HG03460 (cell line): ENCODE measurements at regions not wholly inside any gene's neighbourhood (a gene's known extent, or its start where the extent isn't known, plus 50 kb on each side); places are given as distances from the start of the nearest gene placed in this dataset.

Source experiments
- ATAC-seq: cut with Tn5 transposase; IDR thresholded peaks from one replicate; pipeline ENCODE4 v1.9.1; 2021; ENCODE audit not compliant: unreplicated experiment

DNA sequence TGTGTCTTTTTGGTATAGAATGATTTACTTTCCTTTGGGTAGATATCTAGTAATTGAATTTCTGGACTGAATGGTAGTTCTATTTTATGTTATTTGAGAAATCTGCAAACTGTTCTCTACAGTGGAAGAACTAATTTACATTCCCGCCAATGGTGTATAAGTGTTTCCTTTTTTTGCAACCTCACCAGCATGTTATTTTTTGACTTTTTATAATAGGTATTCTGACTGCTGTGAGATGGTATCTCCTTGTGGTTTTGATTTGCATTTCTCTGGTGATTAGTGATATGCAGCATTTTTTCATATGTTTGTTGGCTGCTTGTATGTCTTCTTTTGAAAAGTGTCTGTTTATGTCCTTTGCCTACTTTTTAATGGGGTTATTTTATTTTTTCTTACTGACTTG, 607.2 kb downstream of the OTOL1 start:
- no peak for ATAC-seq

DNA sequence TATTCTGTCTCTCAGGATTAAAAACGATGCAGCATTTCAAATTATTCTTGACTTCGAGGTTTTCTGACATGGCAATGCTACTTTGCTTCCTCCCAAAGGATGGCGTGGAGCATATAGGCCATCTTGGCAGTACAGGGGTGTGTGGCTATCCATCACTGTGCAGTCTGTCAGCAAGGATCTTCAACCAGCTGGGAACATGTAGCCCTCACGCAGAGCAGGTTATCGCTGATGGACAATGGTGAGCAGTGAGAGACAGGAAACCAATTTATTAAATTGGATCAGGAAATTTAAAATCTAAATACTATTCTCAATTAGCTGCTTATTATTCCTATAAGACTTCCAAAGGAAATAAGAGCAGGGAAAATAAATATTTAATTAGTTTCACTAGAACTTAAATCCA, 615.3 kb downstream of the OTOL1 start:
- no peak for ATAC-seq

DNA sequence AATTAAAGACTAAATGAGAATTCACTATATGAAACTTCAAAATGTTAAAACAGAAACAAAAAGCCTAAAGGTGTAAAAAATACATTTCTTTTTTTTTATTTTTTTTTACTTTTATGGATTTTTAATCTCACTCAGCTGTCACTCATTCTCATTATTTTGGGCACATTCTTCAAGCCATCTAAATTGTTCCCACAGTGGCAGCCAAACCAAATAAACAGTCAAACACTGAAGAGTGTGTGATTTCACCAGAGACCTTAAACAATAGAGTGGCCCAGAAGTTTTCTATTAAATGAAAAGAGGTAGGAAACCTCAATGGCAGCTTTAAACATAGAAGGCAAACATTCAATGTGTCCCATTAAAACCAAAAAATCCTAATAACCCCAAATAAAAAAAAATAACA, 616.1 kb downstream of the OTOL1 start:
- ATAC-seq, result no peak

DNA sequence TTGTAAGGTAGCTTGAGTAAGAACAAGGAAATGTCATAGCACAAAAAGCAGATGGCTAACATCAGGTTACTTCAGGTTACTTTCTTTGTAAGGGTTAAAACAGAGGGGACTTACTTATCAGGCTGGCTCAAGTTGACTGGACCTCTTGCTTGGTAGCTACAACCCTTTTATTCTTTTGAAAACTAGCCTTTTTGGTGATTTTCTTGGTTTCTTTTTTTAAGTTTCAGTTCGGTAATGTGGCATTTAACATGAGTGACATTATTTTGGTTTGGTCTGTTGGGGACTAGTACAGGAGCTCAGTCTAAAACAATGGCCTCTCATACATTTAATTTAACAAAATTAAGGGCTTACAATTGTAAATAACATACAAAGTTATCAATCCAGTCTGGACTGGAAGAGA, 621.4 kb downstream of the OTOL1 start:
- no peak for ATAC-seq

DNA sequence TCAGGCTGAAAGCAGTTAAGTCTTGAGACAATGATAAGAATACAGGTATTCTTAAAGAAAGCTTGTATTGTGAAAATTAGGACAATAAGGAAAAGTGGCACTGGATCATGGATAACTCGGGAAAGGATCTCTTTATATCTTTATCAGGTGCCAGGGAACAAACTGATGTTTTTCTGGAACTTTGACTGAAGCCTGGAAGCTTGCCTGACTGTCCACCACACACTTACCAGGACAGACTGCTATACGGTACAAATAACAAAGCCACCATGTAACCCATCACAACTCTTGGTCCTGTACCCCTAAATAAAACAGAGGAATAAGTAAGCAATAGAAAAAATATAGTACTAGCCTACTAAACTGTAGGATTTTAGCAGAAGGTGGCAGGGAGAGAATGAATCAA, 623.0 kb downstream of the OTOL1 start:
- no peak for ATAC-seq

DNA sequence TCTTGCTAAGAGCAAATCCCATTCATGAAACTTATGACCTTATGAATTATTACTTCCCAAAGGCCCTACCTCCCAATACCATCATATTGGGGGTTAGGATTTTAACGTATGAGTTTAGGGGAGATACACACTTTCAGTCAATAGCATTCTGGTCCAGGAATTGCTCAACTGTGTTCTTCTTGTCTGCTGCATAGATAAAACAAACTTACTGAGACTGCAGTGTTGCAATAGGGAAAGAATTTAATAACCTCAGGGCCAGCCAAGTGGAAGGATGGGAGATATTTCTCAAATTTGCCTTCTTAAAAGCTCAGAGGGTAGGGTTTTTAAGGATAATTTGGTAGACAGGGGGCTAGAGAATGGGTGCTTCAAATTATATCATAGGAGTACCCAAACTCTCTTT, 625.8 kb downstream of the OTOL1 start:
- ATAC-seq, result no peak

DNA sequence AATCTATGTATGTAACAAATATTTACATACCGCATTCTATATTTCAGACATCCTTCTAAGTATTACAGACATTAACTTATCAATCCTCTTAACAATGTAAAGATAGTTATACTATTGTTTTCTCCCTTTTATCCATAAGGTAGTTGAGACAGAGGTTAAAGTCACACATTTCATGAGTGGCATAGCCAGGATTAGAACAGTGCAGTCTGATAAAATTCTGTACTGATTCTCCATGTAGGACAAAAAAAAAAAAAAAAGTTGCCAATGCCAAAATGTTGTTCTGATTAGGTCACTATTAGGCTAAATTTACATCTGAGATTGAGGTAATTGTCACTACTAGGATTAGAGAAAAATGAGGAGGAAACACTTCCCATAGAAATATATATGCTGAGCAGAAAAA, 629.2 kb downstream of the OTOL1 start:
- no peak for ATAC-seq

DNA sequence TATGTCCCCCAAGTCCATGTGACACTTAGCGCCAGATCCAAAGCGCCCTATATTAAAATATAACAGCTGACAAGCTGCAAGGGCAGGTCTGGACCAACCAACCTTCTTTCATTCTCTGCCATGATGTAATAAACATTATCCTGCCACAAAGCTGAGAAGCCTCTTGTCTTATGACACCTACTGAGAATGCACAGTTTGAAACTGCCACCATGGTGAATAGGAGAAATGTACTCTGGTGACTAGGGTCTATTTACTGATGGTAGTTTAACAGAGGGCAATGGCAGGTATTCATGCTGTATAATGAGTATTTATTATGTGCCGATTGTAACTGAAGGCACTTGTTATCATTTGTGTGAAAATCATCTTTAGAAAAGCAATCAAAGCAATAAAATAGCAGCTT, 634.0 kb downstream of the OTOL1 start:
- no peak for ATAC-seq

DNA sequence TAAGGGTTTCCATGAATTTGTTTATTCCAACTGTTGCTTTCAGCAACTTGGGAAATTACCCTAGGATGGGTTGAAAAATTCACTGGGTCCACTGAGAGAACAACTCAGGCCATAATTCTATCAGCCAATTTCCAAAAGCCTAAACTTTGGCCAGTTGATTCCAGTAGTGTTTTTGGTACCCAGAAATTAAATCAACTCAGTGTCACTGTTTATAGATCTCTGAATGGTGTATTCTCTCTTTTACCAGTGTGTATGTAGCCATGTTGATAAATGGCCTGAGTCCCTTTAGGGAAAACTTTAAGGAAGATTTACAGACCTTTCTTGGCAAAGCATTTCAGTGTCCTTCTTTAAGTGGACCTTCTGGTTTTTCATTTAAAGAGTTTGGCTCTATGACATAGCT, 636.4 kb downstream of the OTOL1 start:
- no peak for ATAC-seq

DNA sequence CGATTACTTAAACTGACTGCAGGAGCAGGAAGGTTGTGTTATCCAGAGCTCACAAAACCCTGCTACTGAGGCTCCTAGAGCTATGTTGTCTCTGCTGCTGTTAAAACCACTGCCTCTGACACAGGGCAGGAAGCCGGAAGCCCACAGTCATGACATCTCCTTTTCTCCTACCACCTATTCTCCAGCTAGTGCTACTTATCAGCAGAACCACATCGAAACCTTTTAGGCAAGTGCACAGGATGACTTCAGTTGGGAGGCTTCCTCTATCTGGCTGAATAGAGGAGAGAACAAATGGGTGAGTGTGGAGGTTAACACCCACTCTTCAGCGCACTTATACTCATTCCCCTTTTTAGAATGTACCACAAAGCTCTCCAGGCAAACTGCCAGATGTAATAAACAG, 638.0 kb downstream of the OTOL1 start:
- ATAC-seq, result no peak

DNA sequence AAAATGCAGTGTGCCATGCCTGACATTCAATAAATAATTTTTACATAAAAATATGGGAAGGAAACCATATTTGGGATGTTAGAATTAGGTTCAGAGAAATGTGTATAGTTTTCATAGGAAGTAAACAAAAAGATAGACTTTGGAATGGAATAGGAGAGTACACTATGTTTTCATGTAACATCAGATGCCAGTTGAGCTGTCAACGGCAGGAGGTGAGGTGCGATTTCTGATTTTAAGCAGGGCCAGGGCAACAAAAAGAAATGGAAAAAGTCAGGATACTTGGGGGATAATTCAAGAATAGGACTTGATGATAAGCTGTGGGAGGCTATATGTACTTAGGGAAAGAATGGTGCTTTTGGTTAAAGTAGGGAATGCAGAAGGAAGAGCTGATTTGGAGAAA, 639.5 kb downstream of the OTOL1 start:
- no peak for ATAC-seq

DNA sequence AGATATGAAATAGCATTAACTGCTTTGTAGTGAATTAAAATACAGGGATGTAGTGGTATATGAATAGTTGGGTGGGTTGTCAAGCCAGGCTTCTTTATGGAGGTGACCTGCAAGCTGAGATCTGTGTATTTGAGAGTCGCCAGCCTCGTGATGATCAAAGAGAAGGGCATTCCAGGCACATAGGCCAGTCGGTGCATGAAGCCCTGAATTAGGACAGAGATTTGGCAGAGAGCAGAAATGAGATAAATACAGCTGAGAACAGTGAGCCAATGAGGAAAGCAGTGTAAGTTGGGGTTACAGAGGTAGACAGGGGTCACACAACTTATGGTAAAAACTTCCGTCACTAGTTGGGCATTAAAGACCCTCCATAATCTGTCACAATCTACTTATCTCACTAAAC, 641.9 kb downstream of the OTOL1 start:
- no peak for ATAC-seq

DNA sequence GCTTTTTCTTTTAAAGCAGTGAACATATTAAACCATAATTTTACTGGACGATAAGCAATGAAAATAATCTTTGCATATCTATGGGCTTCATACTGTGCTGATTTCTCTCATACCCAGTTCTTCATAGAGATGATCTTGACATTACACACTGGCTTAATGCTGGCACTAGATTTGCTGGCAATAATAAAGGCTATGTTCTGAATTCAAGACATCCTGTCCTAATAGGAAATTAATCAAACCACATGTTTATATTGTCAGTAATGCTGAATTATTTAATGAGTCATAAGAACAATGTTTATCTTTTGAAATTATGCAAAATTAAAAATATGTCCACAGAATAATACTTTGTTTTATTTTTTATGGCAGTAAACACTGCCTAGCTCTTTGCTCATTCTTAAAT, 643.2 kb downstream of the OTOL1 start:
- ATAC-seq, result no peak

DNA sequence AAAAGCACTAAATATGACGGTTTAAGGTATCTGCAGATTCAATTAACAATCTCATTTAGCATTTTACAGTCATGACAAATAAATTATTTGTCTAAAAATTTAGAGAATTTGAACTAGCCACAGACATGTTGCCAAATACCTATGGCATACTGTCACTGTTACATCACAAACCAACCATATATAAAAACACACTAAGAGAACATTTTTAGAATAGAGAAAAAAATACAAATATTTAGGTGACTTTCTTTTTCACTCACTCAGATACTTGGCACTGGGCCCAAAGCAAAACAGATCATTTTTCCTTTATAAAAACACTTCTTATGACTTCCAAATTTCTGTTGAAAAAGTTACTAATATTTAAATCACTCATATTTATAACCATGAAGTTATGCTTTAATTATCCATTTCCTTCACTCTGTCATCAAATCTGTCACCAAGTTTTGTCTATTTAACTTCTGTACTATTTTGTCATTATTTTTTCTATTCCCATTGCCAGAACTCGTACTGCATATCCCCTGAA, 644.7 kb downstream of the OTOL1 start:
- no peak for ATAC-seq

DNA sequence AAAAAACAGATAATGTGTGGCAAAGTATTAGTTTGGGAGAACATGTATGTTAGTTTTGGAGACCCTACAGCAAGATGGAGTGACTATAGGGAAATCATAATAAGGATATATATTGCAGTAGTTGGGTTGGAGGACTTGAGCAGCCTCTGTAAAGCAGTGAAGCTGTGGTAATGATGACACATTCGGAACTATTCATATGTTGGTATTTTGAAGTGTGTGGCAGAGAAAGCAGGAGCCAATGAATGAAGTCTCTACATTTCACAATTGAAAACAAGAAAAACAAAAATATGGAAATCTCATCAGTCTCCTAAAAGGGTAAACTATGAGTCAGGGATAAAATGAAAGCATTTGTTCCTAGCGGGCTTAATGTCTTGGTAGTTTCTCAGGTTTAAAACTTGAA, 645.9 kb downstream of the OTOL1 start:
- no peak for ATAC-seq

DNA sequence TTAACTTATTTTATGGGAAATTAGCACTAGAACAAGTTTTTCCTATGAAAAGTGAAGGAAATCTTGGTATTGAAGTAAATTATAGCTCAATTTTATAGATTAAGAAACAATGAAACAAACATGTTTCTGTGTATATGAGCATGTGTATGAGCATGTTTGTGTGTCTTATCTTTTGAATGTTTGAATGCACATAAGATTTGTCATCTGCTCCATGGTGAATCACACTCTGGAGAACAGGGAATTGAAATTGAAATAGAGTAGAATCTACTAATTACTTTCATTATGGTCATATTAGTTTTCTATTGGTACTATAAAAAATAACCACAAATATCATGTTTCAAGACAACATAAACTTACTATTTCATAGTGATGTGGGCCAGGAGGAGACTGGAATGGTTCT, 646.6 kb downstream of the OTOL1 start:
- ATAC-seq, result no peak

DNA sequence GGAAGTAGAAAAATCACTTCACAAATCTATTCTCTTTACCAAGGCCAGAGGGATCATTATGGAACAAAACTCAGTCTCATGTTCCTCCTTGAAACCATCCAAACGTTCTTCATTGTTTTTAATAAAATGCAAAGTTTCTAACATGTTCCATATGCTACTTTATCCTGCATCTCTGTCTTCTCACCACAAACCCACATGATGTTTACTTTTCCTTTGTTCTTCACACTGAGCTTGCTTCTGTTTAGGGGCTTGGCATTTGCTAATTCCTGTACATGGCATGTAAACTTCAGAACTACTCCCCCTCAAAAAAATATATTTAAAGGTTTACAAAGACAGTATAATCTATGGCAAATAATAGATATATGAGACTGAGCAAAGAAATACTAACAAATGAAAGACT, 651.4 kb downstream of the OTOL1 start:
- ATAC-seq, result no peak

DNA sequence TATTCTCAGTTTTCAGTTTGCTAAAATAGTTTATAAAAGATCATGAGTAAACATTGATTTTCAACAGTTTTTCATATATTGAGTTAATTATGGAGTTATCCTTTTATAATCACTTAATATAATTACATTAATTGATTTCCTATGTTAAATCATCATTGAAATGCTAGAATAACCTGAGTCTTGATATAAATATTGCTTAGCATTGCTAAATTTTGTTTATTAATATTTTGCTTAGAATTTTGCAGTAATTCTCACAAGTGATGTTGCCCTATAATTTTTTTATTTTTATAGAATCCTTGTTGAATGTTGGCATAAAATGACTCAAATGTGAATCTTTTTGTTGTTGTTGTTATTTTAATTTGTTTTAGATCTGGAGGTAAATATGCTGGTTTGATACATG, 654.2 kb downstream of the OTOL1 start:
- no peak for ATAC-seq

DNA sequence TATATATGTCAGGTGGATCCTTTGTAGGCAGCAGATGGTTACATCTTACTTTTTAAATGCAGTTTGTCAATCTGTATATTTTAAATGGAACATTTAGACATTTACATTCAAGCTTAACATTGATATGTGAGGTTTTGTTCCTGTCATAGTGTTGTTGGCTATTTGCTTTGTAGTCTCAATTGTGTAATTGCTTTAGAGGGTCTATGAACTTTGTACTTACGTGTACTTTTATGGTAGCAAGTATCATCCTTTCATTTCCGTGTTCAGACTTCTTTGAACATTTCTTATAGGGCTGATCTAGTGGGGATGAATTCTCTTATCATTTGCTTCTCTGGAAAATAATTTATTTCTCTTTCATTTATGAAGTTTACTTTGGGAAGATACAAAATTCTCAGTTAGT, 656.0 kb downstream of the OTOL1 start:
- no peak for ATAC-seq

DNA sequence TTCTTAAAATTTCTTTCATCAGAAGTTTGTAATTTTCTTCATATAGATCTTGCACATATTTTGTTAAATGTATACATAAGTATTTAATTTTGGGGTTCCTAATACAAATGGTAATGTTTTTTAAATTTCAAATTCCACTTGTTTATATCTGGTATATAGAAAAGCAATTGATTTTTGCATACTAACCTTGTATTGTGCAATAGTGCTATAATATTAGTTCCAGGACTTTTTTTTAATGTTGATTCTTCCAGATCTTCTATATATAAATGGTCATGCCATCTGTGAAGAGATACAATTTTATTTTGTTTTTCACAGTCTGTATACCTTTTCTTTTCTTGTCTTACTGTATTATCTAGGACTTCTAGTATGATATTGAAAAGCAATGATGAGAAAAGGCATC, 665.0 kb downstream of the OTOL1 start:
- no peak for ATAC-seq

DNA sequence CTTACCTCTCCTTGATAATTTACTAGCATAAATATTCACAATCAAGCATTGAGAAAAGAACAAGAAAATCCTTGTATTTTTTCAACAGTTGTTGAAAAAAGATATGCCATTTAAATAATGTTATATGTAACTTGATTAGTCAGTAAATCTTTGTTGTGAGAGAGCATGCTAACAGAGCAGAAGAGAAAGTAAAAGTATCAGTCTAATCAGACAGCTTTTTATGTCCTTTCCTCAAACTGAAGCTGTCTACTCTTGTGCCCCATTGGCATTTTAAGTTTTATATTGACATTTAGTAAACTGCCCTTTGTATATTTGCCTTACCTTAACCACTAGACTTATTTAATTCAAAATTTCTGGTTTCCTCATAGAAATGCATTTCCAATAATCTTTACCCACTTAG, 668.7 kb downstream of the OTOL1 start:
- no peak for ATAC-seq

DNA sequence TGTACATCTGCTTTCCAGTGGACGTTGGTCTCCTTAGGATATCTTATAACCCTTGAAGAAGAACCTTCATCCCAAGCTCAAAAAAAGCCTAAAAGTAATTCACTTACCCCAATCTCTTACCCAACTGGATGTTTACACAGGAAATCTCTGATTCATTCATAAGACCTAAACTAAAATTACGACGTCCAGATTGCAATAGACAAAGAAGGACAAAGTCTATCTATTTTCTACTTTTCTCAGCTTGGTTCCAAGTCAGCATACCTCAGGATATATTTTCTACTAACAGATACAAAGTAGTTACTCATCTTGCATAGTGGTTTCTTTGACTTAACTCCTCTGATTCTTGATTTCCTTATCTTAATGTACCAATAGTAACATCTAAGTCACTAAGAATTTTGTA, 669.9 kb downstream of the OTOL1 start:
- ATAC-seq, result no peak

DNA sequence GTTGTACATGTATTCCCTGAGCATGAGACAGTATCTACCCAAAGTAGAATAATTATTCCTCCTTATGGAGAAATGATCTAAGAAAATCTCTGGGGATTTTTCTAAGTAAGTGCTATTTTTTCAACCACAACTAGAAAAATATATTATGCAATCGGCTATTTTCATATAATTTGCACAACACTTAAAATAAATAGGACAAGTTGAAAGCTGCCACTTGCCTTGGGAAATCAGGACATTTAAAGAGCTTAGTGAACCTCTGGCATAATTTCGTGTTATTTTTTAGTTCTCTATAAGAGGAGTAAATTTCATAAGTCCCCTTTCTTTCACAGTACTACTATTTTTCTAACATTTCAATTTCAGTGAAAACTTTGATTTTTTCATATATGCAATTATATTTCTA, 672.1 kb downstream of the OTOL1 start:
- no peak for ATAC-seq

DNA sequence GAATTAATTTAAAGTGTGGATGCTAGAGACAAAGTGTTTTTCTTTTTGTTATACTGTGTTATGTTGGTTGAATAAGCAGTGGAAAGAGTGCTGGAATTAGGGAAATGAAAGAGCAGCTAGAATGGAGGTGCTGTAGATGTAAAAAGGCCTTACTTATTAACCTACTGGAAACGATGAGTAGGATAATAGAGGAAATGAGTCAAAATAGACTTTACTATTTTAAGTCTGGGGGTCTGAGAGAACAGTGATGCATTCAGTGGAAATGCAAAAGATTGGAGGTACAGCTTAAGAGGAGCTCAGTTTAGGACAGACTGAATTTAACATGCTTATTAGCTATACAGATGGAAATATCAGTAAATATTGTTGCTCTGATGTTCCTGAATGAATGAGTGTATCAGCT, 674.0 kb downstream of the OTOL1 start:
- no peak for ATAC-seq
